ENCODE measurements at regions not wholly inside any gene's neighbourhood (a gene's known extent, or its start where the extent isn't known, plus 50 kb on each side); places are given as distances from the start of the nearest gene placed in this dataset.

- Histone ChIP-seq H2AFZ (ENCODE audit: low read length) (no peak overlapping the region), H2BK120ac (replicated peaks; ENCODE audit: low read depth, low read length) (no peak overlapping the region), H3K9ac (replicated peaks in 1 of 4; ENCODE audit: extremely low read depth in 1 of 4, low read depth in 3 of 4, low read length in 3 of 4) (no peak overlapping the region), H3K56ac (replicated peaks; ENCODE audit: insufficient read length, low read depth, low read length) (no peak overlapping the region), H2BK20ac (ENCODE audit: low read length) (no peak overlapping the region), H3K18ac (ENCODE audit: extremely low read depth, low read length) (no peak overlapping the region), H3K9me3 (ENCODE audit: insufficient read depth in 2 of 2, low read depth in 1 of 2, low read length in 1 of 2) (no peaks in the 10 kb centered on the region), H3K27ac (ENCODE audit: low read depth, low read length) (no peak overlapping the region), H3K79me2 (ENCODE audit: control insufficient read depth in 1 of 2, insufficient read depth in 2 of 2, low read length in 2 of 2) (no peaks in the 10 kb centered on the region), H3K23me2 (ENCODE audit: low read depth, low read length) (peaks cover 3% of the 10 kb centered on the region; the same call in 1 of the 2 replicates), H3K4me2 (ENCODE audit: insufficient read depth in 1 of 2, low read depth in 2 of 2, low read length in 2 of 2) (no peak overlapping the region), H2BK15ac (ENCODE audit: low read length) (no peak overlapping the region), H4K5ac (ENCODE audit: insufficient read length, low read depth, low read length) (no peak overlapping the region), H4K20me1 (replicated peaks in 1 of 2; ENCODE audit: control insufficient read depth in 1 of 2, insufficient read depth in 2 of 2, low read length in 2 of 2) (peaks cover 0 to 2% of the 10 kb centered on the region in 2 experiments), H3K27me3 (replicated peaks in 1 of 4; ENCODE audit: control insufficient read depth in 3 of 4, extremely low read depth in 1 of 4, insufficient read depth in 3 of 4, low read length in 3 of 4) (peaks cover 0 to 7% (median 6%) of the 10 kb centered on the region in 4 experiments; a peak in 5 of 7 replicates), H3K4me1 (replicated peaks in 1 of 4; ENCODE audit: control insufficient read depth in 3 of 4, insufficient read depth in 4 of 4, low read length in 3 of 4) (peaks cover 0 to 23% (median 11%) of the 10 kb centered on the region in 4 experiments; a peak in 6 of 7 replicates), H2BK12ac (ENCODE audit: low read depth, low read length) (no peak overlapping the region), H3K79me1 (ENCODE audit: low read depth, low read length) (no peaks in the 10 kb centered on the region), H3K23ac (ENCODE audit: insufficient read length) (no peak overlapping the region), H4K8ac (ENCODE audit: extremely low read depth, insufficient read depth, low read length) (no peak overlapping the region), H3K4ac (replicated peaks; ENCODE audit: insufficient read length, low read depth, low read length) (no peak overlapping the region), H2AK5ac (ENCODE audit: low read depth, low read length) (no peak overlapping the region), H3K4me3 (ENCODE audit: extremely low read depth in 1 of 4, insufficient read depth in 2 of 4, low read depth in 3 of 4, low read length in 4 of 4) (no peak overlapping the region), H2BK5ac (ENCODE audit: low read depth, low read length) (no peak overlapping the region), H4K91ac (replicated peaks; ENCODE audit: insufficient read length, low read length) (no peak overlapping the region), H3K14ac (ENCODE audit: insufficient read length) (no peak overlapping the region), H3K36me3 (ENCODE audit: control insufficient read depth in 2 of 4, insufficient read depth in 4 of 4, low read length in 3 of 4) (no peaks in the 10 kb centered on the region)
- FAIRE-seq (no peak), DNase-seq (ENCODE audit: low read depth in 1 of 2, low spot score in 2 of 2) (no peak)
- POLR2A ChIA-PET (ENCODE audit: partially characterized antibody), result no interaction called here
- 90% methylated on average over 10 of the region's 10 CpGs; no CpG with 5 or more reads in 1 of the 2 experiments for WGBS, 2 experiments (ENCODE audit: extremely low coverage in 1 of 2, insufficient coverage in 1 of 2, insufficient read length in 1 of 2, insufficient replicate concordance in 2 of 2, low coverage in 1 of 2, low lambda C conversion rate in 2 of 2, missing lambda C conversion rate in 1 of 2)
- TF ChIP-seq RXRA (IDR thresholded peaks at IDR 0.05; ENCODE audit: insufficient read depth, low read depth, low read length) (no peak), CREB1 (IDR thresholded peaks at IDR 0.05) (no peak), HDAC2 (IDR thresholded peaks at IDR 0.05; ENCODE audit: borderline replicate concordance in 1 of 2, low read depth in 2 of 2, low read length in 2 of 2) (no peak), ZNF274 (IDR thresholded peaks at IDR 0.05; ENCODE audit: borderline replicate concordance, extremely low read depth, low read length) (no peak), EGR1 (IDR thresholded peaks at IDR 0.05; ENCODE audit: borderline replicate concordance, low read depth, low read length) (no peak), CHD2 (IDR thresholded peaks at IDR 0.05; ENCODE audit: low read length) (no peak), EZH2 (IDR thresholded peaks at IDR 0.05; ENCODE audit: low read depth, low read length, severe bottlenecking) (no peak), CBX5 (IDR thresholded peaks at IDR 0.05; ENCODE audit: low read depth, low read length) (no peak), RNF2 (IDR thresholded peaks at IDR 0.05; ENCODE audit: borderline replicate concordance, low read depth, low read length, missing control alignments, poor library complexity, severe bottlenecking) (no peak)
- CTCF ChIA-PET (ENCODE audit: partially characterized antibody), result interaction anchor here (0.6 to 1.8 kb wide), 5 partner anchors 8 to 170 kb away, joined by 3 to 7 read pairs (median 3); no protein-coding TSS in a partner anchor
Observed at GRCh38 chr15:77812664-77813063, 180.0 kb upstream of the LINGO1 start.

Measured in H1 (cell line).